ENCODE measurements at regions not wholly inside any gene's neighbourhood (a gene's known extent, or its start where the extent isn't known, plus 50 kb on each side); places are given as distances from the start of the nearest gene placed in this dataset.

- TF ChIP-seq, protein P1, sequence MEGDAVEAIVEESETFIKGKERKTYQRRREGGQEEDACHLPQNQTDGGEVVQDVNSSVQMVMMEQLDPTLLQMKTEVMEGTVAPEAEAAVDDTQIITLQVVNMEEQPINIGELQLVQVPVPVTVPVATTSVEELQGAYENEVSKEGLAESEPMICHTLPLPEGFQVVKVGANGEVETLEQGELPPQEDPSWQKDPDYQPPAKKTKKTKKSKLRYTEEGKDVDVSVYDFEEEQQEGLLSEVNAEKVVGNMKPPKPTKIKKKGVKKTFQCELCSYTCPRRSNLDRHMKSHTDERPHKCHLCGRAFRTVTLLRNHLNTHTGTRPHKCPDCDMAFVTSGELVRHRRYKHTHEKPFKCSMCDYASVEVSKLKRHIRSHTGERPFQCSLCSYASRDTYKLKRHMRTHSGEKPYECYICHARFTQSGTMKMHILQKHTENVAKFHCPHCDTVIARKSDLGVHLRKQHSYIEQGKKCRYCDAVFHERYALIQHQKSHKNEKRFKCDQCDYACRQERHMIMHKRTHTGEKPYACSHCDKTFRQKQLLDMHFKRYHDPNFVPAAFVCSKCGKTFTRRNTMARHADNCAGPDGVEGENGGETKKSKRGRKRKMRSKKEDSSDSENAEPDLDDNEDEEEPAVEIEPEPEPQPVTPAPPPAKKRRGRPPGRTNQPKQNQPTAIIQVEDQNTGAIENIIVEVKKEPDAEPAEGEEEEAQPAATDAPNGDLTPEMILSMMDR (IDR thresholded peaks at IDR 0.05; ENCODE audit: low read depth, low read length), result no peak
- no peak for TF ChIP-seq MAX (IDR thresholded peaks at IDR 0.05; ENCODE audit: low read depth, low read length)
- no peak for TF ChIP-seq POLR2A (IDR thresholded peaks at IDR 0.05; ENCODE audit: extremely low read depth, insufficient read length)
- TF ChIP-seq MYC (IDR thresholded peaks at IDR 0.05; ENCODE audit: low read depth, low read length), result no peak
Observed at GRCh38 chr2:217199255-217199630, 339.4 kb upstream of the TNP1 start.

All from NB4 (cell line).